NCI-H1092 treated with DMSO at 0.1 percent for 48 hours (cell line): ENCODE measurements at regions not wholly inside any gene's neighbourhood (a gene's known extent, or its start where the extent isn't known, plus 50 kb on each side); places are given as distances from the start of the nearest gene placed in this dataset.
A peak's percentile ranks its signal among the peaks of the same experiment; 100 is the strongest.

Experiments
- DNase-seq: peaks from one replicate; lab custom pipeline; 2025; lab: John Stamatoyannopoulos, UW

- no peak for DNase-seq
Measured at GRCh38 chr11:109554951-109555350, 133.0 kb downstream of the C11orf87 start.

- no peak for DNase-seq
Measured at GRCh38 chr11:109564241-109564640, 142.3 kb downstream of the C11orf87 start.

DNA sequence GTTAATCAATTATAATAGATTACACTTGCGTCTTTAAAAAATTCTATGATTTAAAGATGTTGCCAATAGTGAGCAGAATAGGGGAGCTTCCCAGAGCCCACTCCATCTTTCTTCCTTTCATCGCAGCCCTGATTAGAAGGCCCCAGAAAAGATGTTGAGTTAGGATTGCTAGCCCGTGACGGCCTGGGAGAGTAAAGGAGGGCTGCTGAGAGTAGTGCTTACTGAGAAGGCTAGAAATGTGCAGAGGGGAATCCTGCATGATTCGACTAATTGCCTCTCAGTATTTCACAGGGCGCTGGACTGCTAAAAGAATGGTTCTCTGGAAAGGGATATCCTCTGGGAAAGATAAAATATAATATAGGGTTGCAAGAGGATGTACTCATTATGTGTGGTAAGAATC lies 160.5 kb downstream of the C11orf87 start:
- no peak for DNase-seq

DNA sequence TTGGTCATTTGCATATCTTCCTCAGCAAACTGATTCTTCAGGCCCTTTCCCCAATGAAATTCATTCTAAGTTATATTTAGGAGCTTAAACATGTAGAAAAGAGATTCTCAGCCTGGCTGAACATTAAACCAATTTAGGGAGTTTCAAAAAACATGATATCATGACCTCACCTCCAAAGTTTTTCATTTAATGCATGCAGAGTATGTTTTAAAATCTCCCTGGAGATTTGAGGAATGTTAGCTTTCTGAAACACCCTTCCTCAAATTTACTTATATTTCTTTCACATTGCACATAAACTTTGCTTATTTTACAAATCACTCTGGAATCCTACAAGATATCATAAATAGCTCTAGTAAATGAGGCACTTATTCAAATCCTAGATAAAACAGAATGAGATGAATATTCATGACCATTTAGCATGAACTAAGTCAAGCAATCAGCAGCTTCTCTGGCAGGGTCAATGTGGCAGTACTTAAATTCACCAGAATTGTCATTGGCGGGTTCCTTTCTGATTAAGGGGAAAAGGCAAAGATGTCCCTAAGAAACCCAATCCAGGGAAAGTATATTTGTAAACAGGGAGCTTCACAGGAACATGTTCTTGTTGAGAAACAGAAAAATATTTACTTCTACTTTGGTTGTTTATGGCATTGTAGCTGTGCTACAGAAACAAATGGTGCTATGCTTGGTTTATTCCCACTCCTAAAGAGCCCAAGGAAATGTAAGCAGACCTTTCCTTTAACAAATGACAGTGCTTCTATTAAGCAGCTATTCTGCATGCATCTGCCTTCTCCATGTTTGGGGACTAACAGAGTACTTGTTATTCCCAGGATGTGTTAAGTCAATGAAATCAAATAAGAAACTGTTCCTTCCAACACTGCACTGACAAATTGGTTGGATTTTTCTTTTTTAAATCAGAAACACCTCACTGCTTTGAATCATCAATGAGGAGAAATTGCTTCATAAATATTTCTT lies 162.3 kb downstream of the C11orf87 start:
- no peak for DNase-seq

GRCh38 chr11:109586789-109587188 lies 164.8 kb downstream of the C11orf87 start:
- DNase-seq, result no peak

- no peak for DNase-seq
Measured at GRCh38 chr11:109590782-109591181, 168.8 kb downstream of the C11orf87 start.

GRCh38 chr11:109597336-109597735 lies 175.3 kb downstream of the C11orf87 start:
- DNase-seq, result no peak

GRCh38 chr11:109604481-109605400 lies 182.8 kb downstream of the C11orf87 start:
- DNase-seq, result no peak

GRCh38 chr11:109606256-109606655 lies 184.3 kb downstream of the C11orf87 start:
- no peak for DNase-seq

- DNase-seq, result no peak
Measured at GRCh38 chr11:109609454-109610185, 187.6 kb downstream of the C11orf87 start.

- no peak for DNase-seq
Measured at GRCh38 chr11:109612496-109612895, 190.5 kb downstream of the C11orf87 start.

DNA sequence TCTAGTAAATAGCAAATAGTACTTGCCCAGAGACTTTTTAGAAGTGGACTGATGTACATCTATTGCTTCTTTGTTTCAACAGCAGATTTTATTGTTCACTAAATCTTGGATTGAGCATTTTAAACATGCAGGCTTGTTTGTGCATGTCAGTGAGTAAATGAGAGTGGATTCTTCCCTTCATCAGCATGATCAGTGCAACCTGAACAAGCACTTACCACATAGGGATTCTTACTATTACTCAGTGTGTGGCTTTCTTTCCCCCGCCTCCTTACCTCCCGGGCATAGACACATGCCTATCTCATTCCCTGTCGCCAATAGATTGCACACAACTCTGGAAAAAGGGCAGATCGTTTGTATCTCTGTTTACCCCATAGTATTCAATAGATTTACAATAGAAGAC lies 197.5 kb downstream of the C11orf87 start:
- no peak for DNase-seq

GRCh38 chr11:109629734-109630133 lies 207.7 kb downstream of the C11orf87 start:
- no peak for DNase-seq

GRCh38 chr11:109641549-109641948 lies 219.6 kb downstream of the C11orf87 start:
- no peak for DNase-seq

- DNase-seq, result peak; percentile 92
Measured at GRCh38 chr11:109644152-109644551, 222.2 kb downstream of the C11orf87 start.

DNA sequence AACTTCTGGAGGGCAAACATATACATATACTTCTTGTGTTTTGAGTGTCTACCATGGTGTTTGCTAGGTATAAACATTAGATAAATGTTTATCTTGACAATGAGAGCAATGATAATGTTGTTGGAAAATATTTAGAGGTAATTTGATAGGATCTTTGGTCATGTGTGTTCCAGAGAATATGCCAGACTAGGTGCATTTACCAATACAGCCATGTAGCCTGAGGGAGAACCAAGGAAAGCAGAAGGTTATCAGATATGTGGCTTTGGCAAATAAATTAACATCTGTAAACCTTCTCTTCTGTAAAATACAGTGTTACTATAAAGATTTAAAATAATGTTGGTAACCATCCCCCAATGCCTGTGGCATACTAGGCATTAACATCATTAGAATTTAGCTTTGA lies 226.8 kb downstream of the C11orf87 start:
- DNase-seq, result no peak

- DNase-seq, result no peak
Measured at GRCh38 chr11:109654091-109654490, 232.1 kb downstream of the C11orf87 start.

DNA sequence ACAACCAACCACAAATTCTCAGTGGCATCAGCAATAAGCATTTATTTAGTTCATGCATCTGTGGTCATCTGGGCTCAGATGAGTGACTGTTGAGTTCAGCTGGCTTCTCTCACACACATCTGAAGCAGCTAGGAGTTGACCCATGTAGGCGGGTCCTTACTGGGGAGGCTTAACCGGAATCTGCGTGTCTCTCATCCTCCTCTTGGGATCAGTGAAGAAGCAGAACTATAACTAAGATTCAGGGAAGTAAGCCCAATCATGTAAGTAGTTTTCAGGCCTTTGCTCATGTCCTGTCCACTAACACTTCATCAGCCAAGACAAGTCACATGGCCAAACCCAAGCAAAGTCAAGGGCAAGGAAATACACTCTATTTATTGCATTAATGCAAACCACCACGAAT lies 236.2 kb downstream of the C11orf87 start:
- DNase-seq, result no peak

DNA sequence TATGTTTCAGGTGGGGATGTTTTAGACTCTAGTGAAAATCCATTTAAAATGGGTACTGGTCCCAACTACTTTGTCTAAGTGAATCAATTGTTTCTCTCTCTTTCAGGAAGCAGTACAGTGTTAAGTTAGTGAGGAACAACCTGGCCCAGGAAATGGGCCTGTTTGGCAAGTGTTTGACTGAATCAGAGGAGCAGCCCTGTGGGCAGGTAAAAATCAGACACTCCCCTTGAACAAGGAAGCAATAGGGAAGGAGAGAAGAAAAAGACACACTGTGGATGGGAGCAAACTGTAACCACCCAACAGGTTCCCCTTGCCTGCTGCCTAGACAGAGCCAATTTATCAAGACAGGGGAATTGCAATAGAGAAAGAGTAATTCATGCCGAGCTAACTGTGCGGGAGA lies 245.7 kb downstream of the C11orf87 start:
- no peak for DNase-seq

DNA sequence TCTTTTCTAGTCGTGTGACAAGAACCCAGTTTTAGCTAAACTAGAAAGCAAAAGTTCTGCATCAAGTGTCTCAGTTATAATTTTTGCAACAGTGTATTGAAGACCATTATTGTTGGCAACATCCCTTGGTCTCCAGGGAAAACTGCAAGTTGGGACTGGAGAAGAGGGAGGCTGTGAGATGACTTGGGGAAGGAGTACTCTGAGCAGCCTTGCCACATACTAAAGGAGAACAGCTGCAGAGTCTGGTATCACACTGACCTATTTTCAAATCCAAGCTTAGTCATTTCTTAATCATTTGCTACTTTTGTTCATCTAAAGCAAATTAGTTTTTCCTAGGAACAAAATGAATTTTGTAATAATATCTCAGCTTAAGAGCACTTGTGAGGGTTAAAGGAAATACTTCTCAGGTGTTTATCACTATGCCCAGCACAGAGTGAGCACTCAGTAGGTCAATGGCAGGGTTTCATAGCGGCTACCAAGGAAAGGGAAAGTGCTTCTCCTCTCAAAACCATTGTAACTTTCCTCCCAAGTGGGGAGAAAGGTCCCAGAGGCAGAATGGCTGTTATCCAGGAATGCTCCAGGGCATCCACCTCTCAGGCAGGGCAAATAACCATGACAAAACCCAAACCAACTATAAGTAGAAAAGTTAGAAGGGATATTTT lies 247.1 kb downstream of the C11orf87 start:
- DNase-seq, result no peak

GRCh38 chr11:109677231-109677630 lies 255.2 kb downstream of the C11orf87 start:
- no peak for DNase-seq
